GM18907 (cell line): ENCODE measurements at regions not wholly inside any gene's neighbourhood (a gene's known extent, or its start where the extent isn't known, plus 50 kb on each side); places are given as distances from the start of the nearest gene placed in this dataset.

ENCODE experiments used
- ATAC-seq: cut with Tn5 transposase; IDR thresholded peaks from one replicate; pipeline ENCODE4 v1.9.1; 2021; ENCODE audit warnings: mild to moderate bottlenecking, moderate library complexity; ENCODE audit not compliant: unreplicated experiment

- ATAC-seq, result no peak
These were observed 211.3 kb downstream of the GPD2 start for GRCh38 chr2:156647377-156648010.

- ATAC-seq, result no peak
These were observed 212.3 kb downstream of the GPD2 start for GRCh38 chr2:156648522-156648921.

DNA sequence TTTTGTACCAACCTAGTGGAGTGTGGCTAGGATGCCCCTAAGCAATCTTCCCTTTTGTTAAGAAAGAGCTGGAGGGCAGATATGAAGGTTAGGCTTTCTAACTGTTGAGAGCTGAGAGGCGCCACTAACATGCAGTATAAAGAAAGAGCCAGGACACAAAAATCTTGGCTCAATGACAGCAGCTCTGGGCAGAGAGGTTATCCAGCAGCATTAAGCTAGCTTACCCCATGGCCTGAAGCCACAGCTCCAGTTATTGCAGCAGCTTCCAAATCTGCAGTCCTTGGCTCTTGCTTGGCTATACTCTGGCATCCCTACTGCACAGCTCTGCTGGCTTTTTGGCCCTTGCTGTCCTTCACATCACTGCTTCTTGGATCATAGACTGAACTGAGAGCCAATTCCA lies 213.4 kb downstream of the GPD2 start:
- ATAC-seq, result no peak

- no peak for ATAC-seq
These were observed 216.5 kb downstream of the GPD2 start for GRCh38 chr2:156652691-156653090.

DNA sequence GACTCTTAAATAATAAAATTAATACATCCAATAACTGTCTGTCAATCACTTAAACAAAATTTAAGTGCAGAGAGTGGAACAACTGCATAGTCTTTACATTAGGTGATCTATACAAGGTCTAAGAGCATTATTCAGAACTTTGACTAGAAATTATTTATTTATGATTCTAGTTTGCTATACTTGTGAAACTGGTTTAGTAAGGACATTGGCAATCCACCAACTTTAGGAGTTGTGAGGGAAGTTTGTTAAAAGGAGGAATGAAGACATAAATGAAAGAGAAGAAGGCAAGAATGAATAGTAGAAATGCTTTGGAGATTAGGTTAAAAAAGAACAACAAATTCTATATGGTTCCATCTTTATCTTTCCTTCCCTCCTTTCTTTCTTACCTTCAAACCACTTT lies 217.5 kb downstream of the GPD2 start:
- no peak for ATAC-seq

- no peak for ATAC-seq
These were observed 221.6 kb downstream of the GPD2 start for GRCh38 chr2:156657809-156658208.

DNA sequence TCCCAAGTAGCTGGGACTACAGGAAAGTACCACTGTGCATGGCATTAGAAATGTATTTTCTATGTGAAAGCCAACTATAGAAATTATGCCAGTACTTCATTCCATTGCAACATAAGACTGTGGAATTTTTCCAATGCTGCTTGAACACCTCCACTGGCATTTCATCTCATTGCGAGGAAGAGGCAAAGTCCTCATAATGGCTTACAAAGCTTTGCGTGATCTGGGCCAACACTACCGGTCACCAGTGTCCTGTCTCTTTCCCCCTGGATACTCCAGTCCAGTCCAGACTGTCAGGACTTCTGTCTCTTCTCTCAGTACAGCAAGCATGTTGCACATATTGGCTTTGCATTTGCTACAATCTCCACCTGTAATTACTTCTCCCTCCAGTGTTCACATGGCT lies 223.5 kb downstream of the GPD2 start:
- ATAC-seq, result no peak

- peak; percentile 82 for ATAC-seq
These were observed 227.7 kb downstream of the GPD2 start for GRCh38 chr2:156663757-156664409.

GRCh38 chr2:156666130-156666785 lies 230.1 kb downstream of the GPD2 start:
- ATAC-seq, result no peak

DNA sequence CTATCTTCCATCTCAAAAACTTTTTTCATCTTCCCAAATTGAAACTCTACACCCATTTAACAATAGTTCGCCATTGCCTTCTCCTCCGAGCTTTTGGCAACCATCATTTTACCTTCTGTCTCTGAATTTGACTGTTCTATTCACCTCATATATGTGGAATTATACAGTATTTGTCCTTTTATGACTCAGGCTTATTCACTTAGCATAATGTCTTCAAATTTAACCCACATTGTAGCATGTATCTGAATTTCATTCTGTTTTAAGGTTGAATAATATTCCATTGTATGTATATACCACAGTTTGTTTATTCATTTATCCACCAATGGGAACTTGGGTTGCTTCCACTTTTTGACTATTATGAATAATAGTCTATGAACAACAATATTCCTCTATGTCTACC lies 233.9 kb downstream of the GPD2 start:
- ATAC-seq, result no peak

- ATAC-seq, result no peak
These were observed 235.7 kb downstream of the GPD2 start for GRCh38 chr2:156671706-156672361.

DNA sequence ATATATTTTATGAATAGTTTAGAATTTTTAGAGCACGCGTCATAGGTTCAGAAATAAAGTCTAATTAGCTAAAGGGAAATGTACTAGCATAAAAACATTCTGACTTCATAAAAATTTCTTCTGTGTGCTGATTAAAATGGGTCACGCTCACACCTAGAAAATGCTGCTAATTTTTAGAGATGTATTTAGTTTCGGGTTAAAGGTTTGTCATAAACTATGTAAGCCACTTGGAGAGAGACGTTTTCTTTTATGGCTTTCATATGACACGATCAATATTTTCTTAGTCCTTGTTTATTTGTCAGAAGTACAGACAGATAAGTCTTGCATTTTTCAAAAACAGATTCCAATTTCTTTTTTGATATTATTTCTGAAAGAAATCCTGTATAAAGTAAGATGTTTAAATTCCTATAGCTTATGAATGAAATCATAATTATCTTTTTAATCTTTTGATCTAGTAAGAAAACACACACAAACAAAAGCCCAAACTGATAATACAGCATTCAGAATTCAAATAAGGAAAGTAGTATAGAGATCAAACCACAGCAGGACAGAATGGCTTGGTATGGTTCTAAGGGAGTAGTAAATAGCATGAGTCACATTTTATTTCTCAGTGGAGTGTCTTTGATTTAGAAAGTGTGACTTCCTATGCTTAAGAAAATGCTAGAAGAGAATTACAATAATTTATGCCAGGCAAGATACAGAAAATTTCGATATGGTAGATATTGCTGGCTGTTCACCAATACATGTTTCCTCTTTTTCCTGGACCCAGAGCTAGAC lies 236.6 kb downstream of the GPD2 start:
- ATAC-seq, result no peak

- ATAC-seq, result no peak
These were observed 237.1 kb downstream of the GPD2 start for GRCh38 chr2:156673333-156673615.

DNA sequence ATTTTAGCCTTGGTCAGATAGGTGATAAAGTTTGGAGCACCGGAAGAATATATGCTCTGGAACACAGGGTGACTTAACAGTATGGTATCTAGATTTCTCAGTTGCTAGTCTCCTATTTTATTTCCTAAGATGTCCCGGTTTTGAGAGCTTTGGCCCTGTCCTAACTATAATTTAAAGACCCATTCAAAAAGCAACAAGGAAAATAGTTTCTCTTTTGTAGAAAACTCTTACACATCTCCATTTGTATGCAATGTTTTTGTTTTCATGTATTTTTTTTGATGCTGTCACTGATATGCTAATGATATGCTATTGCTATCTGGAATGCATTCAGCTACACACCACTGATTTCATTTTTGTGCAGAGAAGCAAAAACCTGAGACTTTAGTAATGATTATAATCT lies 237.8 kb downstream of the GPD2 start:
- no peak for ATAC-seq

DNA sequence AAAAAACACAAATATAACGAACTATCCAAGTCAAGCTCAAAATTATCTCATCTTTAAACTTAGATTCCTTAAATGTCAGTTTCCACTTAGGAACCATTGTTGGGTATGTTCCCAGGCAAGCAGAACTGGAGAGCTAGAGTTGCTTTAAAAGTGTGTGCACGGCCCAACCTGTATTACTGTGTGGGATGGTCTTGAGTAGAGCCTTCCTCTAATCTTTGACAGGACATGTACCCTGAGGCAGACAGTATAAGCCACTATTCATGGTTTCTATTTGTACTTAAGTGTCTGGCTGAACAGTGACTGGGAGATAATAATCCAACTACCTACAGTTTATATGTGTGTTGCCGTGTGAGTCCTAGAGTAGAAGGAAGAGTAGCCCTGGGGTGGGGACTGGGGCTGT lies 239.7 kb downstream of the GPD2 start:
- no peak for ATAC-seq

DNA sequence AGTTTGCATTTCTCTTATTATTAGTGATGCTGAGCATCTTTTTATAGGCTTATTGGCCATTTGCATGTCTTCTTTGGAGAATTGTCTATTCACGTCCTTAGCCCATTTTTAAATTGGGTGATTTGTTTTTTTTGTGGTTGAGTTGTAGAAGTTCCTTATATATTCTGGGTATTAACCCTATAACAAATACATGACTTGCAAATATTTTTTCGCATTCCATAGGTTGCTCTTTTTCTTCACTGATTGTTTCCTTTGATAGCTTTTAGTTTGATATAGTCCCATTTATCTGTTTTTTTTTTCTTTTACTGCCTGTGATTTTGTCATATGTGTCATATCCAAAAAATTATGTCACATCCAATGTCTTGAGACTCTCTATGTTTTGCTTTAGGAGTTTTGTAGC lies 243.6 kb downstream of the GPD2 start:
- ATAC-seq, result no peak

GRCh38 chr2:156680266-156680665 lies 244.1 kb downstream of the GPD2 start:
- ATAC-seq, result no peak

- no peak for ATAC-seq
These were observed 250.9 kb downstream of the GPD2 start for GRCh38 chr2:156687126-156687525.

DNA sequence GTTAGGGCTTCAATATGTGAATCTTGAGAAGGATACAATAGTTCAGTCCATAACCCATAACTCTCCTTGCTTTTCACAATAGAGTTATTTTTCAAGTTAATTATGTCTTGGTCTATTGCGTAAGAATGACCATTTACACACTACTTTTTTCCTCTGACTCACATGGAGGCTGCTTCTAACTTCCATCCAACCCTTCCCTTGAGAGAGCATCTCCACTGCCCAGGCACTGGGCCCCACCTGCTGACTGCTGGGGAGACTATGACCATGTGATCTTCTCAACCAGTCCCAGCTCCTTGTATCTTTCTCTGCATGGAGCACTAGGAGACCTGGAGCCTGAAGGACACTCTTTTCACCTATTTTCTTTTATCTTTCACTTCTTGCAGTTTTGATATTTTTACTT lies 251.5 kb downstream of the GPD2 start:
- ATAC-seq, result no peak

DNA sequence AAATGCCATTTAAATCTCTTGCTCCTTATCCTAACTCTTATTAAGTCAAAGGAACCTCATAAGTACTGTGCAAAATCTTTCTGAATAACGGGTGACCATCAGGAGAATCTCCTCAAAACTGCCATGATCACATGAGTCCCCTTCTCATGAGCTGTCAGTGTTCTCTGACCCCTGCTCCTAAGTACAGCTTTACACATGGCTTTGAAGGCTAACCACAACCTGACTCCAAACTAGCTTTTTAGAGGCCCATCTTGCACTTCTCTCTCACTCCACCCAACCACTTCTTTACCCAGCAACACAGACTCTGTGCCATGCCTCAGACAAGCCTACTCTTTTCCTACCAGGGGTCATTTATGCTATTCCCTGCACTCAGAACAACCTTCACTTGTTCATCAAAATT lies 253.8 kb downstream of the GPD2 start:
- no peak for ATAC-seq

DNA sequence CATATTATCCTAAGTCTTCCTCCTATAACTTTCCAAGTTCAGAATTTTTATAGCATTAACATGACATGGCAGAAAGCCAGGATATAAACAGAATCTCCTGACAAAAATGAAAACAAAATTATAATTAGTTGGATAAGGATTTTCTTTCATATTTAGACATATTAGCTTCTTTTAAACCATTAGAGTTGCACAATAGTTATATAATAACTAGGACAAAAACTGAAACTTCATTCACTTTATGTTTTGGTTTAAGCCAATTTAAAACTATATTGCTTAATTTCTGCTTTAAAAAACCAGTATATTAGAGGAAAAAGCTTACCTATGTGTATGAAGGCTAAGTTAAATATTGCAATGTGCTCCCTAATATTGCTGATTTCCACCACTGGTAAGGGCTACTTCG lies 254.8 kb downstream of the GPD2 start:
- no peak for ATAC-seq
